ENCODE measurements at regions not wholly inside any gene's neighbourhood (a gene's known extent, or its start where the extent isn't known, plus 50 kb on each side); places are given as distances from the start of the nearest gene placed in this dataset.

DNA sequence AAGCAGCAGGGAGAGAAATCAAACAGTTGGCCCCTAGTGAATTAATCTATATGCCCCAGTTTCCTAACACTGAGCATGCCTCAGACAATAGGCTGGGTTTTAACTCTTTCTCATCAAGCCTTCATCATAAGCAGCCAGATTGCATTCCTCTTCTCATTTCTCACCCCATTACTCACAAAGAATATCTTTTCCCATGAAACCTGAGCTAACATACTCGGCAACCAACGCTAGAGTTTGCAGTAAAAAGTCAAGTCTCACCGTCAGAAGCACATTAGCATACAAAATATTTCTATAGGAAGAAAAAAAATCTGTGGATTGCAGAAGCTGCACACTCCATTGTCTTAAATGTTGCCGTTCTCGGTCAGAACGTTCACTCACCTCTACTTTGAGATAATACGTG, 429.9 kb upstream of the ARID1B start:
- no peak for DNase-seq

GRCh38 chr6:156345700-156346099, 431.5 kb upstream of the ARID1B start:
- DNase-seq, result no peak

DNA sequence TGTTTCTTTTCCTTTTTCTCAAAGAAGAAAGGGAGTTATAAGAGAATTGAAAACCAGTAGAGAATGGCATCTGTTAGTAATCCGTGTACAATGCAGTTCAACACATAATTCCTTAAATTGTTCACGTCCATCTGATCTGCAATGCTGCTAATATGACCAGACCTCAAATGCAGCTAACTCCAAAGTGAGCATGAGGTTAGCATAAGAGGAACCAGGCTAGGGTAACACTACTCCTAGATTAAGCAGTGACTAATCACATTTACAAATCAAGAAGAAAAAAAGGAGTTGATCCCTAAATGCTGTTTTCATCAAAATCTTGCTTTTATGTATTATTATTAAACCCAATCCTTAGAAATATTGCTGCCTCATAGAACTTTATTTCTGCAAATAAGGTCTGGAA, 432.7 kb upstream of the ARID1B start:
- no peak for DNase-seq

DNA sequence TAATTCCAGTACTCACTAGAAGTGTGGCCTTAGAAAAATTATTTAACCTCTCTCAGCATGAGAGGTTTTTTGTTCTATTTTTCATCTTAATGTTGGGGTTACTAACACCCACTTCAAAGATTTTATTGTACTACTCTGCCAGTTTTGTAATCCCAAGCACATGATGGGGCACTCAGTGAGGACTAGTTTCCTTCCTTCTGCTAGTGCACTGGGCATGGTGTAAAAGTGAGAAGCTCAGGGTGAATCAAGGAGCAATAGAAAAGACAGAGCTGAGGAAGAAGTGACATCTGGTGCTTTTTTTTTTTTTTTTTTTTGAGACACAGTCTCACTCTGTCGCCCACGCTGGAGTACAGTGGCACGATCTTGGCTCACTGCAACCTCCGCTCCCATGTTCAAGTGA, 439.4 kb upstream of the ARID1B start:
- no peak for DNase-seq

DNA sequence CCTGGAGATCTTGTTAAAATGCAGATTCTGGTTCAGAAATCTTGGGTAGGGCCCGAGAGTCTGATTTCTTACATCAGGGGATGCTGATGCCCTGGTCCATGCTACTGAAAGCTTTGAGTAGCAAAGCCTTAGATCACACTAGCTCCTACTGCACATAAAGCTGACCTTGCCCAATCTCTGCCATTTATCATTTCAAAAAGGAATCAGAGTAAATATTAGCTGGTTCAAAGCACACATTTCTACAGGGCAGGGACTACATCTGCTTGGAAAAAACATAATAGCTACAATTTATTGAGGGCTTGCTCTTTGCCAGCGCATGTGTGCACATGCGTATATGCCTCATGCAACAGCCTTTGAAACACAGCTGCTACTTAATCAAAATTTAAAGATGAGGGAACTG, 440.4 kb upstream of the ARID1B start:
- no peak for DNase-seq

GRCh38 chr6:156336089-156336488, 441.1 kb upstream of the ARID1B start:
- no peak for DNase-seq

DNA sequence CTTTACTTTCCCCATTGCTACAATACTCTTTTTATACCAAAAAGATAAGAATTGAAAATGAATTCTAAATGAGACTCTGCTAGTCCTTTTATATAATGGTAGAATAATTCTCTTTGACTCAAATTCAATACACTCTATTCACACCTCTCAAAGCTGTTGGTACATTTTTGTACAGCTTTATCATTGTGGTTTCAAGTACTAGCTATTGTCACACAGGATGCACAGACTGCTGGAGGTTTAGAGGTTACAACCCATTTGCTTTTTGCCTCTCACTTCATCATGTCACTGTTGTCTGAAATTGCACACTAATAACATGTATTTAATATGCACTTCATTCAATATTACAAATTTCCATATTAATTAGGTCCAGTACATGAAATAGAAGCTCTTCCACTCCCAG, 442.2 kb upstream of the ARID1B start:
- DNase-seq, result no peak

DNA sequence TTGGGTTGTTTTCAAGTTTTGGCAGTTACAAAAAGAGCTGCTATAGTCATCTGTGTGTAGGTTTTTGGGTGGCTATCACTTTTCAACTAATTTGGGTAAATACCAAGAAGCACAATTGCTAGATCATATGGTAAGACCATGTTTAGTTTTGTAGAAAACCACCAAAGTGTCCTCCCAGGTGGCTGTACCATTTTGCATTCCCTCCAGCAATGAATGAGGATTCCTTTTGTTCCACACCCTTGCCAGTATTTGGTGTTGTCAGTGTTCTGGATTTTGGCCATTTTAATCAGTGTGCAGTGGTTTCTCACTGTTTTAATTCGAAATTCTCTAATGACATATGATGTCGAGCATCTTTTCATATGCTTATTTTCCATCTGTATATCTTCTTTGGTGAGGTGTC, 457.5 kb upstream of the ARID1B start:
- no peak for DNase-seq

DNA sequence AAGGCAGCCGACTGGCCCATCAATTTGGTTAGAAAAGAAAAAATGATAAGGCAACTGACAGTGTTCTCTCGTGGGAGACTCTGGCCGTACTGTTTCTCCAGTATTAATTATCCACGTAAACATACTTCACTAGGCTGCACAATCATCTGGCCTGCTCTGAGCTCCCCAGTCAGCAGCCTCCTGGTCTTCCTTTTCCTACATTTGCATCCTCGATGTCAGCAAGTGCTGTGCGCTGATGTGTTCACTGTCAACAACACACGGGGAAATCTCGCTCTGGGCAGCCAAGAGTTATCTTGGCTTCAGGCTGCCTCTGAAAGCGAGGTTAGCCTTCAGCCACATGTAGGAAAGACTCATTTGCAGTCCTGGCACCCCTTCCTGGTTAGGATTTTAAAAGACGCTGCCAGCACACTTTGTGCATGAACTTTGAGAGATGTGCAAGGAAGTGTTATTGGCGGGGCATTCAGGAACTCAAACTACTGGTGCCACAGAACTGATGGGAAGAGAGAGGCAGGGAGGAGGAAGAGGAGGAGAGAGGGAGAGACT, 460.5 kb upstream of the ARID1B start:
- DNase-seq, result no peak

GRCh38 chr6:156315146-156315545, 462.0 kb upstream of the ARID1B start:
- DNase-seq, result no peak

GRCh38 chr6:156313037-156313436, 464.1 kb upstream of the ARID1B start:
- no peak for DNase-seq

DNA sequence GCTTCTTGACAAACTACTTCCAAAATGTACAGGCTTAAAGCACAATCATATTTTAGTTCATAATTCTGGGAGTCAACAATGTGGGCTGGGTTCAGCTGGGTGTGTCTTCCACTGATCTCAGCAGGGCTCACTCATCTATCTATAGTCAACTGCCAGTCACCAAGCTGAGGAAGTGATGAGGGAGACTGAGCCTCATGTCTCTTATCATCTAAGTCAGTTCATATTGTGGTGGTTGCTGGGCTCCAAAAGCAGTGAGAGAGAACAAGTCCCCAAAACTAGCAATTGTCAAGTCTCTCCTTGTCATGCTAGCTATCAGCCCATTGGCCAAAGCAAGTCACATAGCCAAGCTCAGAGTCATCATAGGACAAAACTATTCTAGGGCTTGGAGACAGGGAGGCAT, 465.9 kb upstream of the ARID1B start:
- no peak for DNase-seq

DNA sequence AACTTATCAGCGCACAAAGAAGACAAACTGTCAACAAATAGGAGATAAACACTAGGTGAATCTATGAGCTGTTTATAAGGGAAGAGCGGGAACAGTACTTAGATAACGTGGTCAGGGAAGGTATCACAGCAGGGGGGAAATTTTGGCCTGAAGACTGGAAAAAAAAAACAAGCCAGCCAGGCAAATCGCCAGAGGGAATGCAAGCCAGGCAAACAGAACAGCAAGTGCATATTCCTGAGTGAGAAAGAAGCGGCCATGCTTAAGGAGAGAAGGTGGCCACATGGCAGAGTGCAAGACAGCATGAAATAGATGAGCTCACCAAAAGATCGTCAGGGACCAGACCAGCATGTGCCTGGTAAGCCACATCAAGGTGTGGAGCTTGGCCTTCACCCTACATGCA, 466.5 kb upstream of the ARID1B start:
- no peak for DNase-seq

DNA sequence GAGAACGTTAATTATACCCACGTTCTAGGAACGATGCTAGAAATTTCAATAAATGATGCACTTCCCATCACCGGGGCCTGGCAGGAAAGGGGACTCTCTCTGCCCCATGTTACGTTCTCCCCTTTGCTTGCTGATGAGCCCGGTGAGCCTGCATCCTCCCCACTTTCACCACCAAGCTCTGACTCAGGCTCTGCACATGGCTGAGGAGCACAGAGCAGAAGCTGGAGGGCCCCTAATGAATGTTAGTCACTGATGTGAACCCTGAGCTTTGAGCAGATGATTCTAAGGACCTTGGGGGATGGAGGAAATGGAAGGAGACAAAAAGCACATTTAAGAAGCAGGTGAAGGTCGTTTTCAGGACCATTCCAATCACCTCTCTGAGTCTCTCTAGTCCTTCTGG, 468.2 kb upstream of the ARID1B start:
- no peak for DNase-seq

- no peak for DNase-seq
These were observed 468.6 kb upstream of the ARID1B start for GRCh38 chr6:156308604-156309003.

DNA sequence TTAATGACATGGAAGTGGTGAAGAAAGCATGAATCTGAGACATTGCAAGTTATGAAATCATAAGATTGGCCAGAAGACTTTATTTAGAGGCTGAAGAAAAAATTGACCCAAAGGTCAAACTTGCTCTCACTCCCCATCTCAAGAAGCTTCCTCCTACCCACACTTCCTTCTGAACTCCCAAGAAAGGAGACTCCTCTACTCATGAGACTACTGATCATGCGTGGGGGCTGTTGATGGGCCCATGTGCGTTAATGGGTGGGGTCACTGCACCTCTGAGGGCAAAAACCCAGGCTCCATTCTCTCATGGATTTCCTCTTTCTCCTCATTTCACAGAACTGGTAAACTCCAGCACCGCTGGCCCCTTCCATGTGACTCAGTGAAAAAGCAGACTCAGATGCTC, 470.6 kb upstream of the ARID1B start:
- DNase-seq, result no peak

- no peak for DNase-seq
These were observed 494.1 kb upstream of the ARID1B start for GRCh38 chr6:156283091-156283490.

GRCh38 chr6:156282087-156282486, 495.1 kb upstream of the ARID1B start:
- no peak for DNase-seq

GRCh38 chr6:156281266-156281665, 495.9 kb upstream of the ARID1B start:
- DNase-seq, result no peak

DNA sequence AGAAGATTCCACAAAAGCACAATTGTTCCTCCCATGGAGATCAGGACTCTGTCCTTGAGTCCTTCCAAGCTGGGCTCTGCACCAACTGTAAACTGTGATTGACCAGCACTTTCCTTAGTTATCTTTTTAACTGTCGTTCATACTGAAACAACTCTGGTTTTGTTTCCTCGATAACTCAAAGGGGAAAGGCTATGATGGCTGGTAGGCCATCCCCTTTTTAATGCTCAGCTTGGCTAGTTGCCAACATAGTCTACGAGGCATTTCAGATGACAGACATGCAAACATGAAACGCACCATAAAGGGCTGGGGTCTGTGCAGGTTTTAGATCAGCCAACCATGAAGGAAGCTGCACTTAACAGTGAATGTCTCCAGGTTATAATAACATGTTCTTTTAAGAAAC, 497.1 kb upstream of the ARID1B start:
- DNase-seq, result no peak

GRCh38 chr6:156279261-156279969, 497.8 kb upstream of the ARID1B start:
- DNase-seq, result no peak

GRCh38 chr6:156273065-156273711, 504.0 kb upstream of the ARID1B start:
- DNase-seq, result no peak

- no peak for DNase-seq
These were observed 507.3 kb upstream of the ARID1B start for GRCh38 chr6:156269751-156270369.

DNA sequence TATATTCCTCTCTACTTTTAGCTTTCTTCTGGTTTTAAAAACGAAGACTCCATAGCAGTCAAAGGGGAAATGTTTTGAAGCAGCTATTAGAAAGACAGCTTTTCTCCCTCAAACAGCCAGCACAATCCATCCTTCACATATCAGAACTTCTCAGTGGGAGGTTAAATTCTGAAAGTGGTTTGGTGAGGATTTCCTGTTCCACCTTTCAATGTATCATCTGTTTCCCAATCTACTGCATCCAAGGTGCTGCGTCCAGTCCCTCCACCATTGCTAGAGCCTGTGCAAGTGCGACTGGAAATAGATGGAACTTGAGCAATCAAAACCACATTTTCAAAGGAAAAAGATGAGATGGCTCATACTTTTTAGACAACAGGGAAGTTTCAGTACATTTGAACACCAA, 508.3 kb upstream of the ARID1B start:
- DNase-seq, result no peak

Measured in activated CD4-positive, CD25-positive, alpha-beta regulatory T cell (primary cell).